ENCODE measurements at regions not wholly inside any gene's neighbourhood (a gene's known extent, or its start where the extent isn't known, plus 50 kb on each side); places are given as distances from the start of the nearest gene placed in this dataset.

DNA sequence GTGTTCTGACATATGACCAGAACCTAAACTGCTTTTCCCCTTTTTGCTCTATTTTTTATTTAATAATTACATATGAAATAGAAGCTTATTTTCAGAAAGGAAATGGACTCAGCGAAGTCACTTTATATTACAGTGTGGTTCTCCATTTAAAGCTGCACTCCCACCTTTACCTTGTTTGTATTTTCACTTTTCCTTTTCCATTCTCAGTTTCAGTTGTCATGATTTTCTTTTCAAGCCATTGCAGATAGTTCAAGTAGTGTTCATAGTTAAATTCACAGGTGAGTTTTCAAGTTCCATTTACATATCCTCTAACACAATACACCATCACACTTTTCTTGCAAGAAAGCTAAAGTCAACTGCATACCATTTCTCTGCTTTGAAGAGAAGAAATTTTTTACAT lies 400.2 kb downstream of the HACE1 start:
- POLR2A ChIA-PET, result no interaction called here
- H3K4me3 Mint-ChIP-seq, result no peak overlapping the region
- CTCF ChIA-PET, result interaction anchor here (1.6 kb wide), 1 partner anchor 66 kb away, joined by 4 read pairs; no protein-coding TSS in a partner anchor
- no peaks in the 10 kb centered on the region; the same call in 1 of the 2 replicates for H3K36me3 Mint-ChIP-seq
- H3K27me3 Mint-ChIP-seq (ENCODE audit: low read depth), result no peaks in the 10 kb centered on the region
- H3K9me3 Mint-ChIP-seq, result 0 out of 2 replicates have a peak, but pooled peaks cover 3% of the 10 kb centered on the region
- DNase-seq (ENCODE audit: low spot score) (no peak), ATAC-seq (no peak)
- no peaks in the 10 kb centered on the region for H3K4me1 Mint-ChIP-seq
- no peak for TF ChIP-seq ETV6 (CRISPR knock-in tag; IDR thresholded peaks at IDR 0.05)
- no peak for TF ChIP-seq FOXP1 (CRISPR knock-in tag; IDR thresholded peaks at IDR 0.05; ENCODE audit: borderline replicate concordance)
- TF ChIP-seq, protein P1, sequence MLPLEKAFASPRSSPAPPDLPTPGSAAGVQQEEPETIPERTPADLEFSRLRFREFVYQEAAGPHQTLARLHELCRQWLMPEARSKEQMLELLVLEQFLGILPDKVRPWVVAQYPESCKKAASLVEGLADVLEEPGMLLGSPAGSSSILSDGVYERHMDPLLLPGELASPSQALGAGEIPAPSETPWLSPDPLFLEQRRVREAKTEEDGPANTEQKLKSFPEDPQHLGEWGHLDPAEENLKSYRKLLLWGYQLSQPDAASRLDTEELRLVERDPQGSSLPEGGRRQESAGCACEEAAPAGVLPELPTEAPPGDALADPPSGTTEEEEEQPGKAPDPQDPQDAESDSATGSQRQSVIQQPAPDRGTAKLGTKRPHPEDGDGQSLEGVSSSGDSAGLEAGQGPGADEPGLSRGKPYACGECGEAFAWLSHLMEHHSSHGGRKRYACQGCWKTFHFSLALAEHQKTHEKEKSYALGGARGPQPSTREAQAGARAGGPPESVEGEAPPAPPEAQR (CRISPR knock-in tag; IDR thresholded peaks at IDR 0.05), result no peak
- TF ChIP-seq, protein P2, sequence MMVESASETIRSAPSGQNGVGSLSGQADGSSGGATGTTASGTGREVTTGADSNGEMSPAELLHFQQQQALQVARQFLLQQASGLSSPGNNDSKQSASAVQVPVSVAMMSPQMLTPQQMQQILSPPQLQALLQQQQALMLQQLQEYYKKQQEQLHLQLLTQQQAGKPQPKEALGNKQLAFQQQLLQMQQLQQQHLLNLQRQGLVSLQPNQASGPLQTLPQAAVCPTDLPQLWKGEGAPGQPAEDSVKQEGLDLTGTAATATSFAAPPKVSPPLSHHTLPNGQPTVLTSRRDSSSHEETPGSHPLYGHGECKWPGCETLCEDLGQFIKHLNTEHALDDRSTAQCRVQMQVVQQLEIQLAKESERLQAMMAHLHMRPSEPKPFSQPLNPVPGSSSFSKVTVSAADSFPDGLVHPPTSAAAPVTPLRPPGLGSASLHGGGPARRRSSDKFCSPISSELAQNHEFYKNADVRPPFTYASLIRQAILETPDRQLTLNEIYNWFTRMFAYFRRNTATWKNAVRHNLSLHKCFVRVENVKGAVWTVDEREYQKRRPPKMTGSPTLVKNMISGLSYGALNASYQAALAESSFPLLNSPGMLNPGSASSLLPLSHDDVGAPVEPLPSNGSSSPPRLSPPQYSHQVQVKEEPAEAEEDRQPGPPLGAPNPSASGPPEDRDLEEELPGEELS (CRISPR knock-in tag; IDR thresholded peaks at IDR 0.05), result no peak
- TF ChIP-seq TP53 (CRISPR knock-in tag; IDR thresholded peaks at IDR 0.05), result no peak
- TF ChIP-seq JAZF1 (CRISPR knock-in tag; IDR thresholded peaks at IDR 0.05), result no peak
- TF ChIP-seq, protein P3, sequence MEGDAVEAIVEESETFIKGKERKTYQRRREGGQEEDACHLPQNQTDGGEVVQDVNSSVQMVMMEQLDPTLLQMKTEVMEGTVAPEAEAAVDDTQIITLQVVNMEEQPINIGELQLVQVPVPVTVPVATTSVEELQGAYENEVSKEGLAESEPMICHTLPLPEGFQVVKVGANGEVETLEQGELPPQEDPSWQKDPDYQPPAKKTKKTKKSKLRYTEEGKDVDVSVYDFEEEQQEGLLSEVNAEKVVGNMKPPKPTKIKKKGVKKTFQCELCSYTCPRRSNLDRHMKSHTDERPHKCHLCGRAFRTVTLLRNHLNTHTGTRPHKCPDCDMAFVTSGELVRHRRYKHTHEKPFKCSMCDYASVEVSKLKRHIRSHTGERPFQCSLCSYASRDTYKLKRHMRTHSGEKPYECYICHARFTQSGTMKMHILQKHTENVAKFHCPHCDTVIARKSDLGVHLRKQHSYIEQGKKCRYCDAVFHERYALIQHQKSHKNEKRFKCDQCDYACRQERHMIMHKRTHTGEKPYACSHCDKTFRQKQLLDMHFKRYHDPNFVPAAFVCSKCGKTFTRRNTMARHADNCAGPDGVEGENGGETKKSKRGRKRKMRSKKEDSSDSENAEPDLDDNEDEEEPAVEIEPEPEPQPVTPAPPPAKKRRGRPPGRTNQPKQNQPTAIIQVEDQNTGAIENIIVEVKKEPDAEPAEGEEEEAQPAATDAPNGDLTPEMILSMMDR (IDR thresholded peaks at IDR 0.05), result no peak
- TF ChIP-seq, protein P4, sequence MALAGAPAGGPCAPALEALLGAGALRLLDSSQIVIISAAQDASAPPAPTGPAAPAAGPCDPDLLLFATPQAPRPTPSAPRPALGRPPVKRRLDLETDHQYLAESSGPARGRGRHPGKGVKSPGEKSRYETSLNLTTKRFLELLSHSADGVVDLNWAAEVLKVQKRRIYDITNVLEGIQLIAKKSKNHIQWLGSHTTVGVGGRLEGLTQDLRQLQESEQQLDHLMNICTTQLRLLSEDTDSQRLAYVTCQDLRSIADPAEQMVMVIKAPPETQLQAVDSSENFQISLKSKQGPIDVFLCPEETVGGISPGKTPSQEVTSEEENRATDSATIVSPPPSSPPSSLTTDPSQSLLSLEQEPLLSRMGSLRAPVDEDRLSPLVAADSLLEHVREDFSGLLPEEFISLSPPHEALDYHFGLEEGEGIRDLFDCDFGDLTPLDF (CRISPR knock-in tag; IDR thresholded peaks at IDR 0.05), result no peak
- TF ChIP-seq CREM (CRISPR knock-in tag; IDR thresholded peaks at IDR 0.05), result no peak
- no peak for TF ChIP-seq HMGA2 (CRISPR knock-in tag; IDR thresholded peaks at IDR 0.05)
- TF ChIP-seq, protein P5, sequence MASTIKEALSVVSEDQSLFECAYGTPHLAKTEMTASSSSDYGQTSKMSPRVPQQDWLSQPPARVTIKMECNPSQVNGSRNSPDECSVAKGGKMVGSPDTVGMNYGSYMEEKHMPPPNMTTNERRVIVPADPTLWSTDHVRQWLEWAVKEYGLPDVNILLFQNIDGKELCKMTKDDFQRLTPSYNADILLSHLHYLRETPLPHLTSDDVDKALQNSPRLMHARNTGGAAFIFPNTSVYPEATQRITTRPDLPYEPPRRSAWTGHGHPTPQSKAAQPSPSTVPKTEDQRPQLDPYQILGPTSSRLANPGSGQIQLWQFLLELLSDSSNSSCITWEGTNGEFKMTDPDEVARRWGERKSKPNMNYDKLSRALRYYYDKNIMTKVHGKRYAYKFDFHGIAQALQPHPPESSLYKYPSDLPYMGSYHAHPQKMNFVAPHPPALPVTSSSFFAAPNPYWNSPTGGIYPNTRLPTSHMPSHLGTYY (CRISPR knock-in tag; IDR thresholded peaks at IDR 0.05), result no peak
- no peak for TF ChIP-seq FOXJ3 (CRISPR knock-in tag; IDR thresholded peaks at IDR 0.05; ENCODE audit: borderline replicate concordance)
- TF ChIP-seq, protein P6, sequence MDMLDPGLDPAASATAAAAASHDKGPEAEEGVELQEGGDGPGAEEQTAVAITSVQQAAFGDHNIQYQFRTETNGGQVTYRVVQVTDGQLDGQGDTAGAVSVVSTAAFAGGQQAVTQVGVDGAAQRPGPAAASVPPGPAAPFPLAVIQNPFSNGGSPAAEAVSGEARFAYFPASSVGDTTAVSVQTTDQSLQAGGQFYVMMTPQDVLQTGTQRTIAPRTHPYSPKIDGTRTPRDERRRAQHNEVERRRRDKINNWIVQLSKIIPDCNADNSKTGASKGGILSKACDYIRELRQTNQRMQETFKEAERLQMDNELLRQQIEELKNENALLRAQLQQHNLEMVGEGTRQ (CRISPR knock-in tag; IDR thresholded peaks at IDR 0.05), result no peak
- no peak overlapping the region for H3K27ac Mint-ChIP-seq

DNA sequence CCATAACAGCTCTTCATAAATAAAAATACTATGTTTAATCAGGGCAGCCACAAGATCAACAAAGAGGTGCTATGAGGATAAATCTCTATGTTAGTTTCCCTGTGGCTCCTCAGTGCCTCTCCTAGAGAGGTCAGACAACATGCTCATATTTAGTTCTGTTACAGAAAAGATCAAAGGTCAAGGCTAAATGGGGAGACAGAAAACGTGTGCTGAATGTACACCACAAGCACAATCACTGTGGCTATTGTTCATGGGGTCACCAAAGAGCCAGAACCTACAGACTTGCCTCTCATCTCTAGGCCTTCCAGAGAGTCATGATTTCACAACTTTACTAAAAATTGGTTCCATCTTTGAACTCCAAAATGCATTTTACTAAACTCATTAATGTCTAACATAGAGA lies 409.8 kb downstream of the HACE1 start:
- Mint-ChIP-seq H3K27ac (no peak overlapping the region), H3K4me3 (no peak overlapping the region)
- CTCF ChIA-PET, result no interaction called here
- TF ChIP-seq MYBL2 (CRISPR knock-in tag; IDR thresholded peaks at IDR 0.05) (no peak), SOX15 (CRISPR knock-in tag; IDR thresholded peaks at IDR 0.05) (no peak), JUN (CRISPR knock-in tag; IDR thresholded peaks at IDR 0.05) (no peak), ESRRA (CRISPR knock-in tag; IDR thresholded peaks at IDR 0.05; ENCODE audit: borderline replicate concordance) (no peak), GRHL2 (CRISPR knock-in tag; IDR thresholded peaks at IDR 0.05; ENCODE audit: insufficient replicate concordance, severe bottlenecking) (no peak), ZNF423 (CRISPR knock-in tag; IDR thresholded peaks at IDR 0.05) (no peak)
- TF ChIP-seq, protein P7, sequence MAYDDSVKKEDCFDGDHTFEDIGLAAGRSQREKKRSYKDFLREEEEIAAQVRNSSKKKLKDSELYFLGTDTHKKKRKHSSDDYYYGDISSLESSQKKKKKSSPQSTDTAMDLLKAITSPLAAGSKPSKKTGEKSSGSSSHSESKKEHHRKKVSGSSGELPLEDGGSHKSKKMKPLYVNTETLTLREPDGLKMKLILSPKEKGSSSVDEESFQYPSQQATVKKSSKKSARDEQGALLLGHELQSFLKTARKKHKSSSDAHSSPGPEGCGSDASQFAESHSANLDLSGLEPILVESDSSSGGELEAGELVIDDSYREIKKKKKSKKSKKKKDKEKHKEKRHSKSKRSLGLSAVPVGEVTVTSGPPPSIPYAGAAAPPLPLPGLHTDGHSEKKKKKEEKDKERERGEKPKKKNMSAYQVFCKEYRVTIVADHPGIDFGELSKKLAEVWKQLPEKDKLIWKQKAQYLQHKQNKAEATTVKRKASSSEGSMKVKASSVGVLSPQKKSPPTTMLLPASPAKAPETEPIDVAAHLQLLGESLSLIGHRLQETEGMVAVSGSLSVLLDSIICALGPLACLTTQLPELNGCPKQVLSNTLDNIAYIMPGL (CRISPR knock-in tag; IDR thresholded peaks at IDR 0.05), result no peak
- TF ChIP-seq, protein P8, sequence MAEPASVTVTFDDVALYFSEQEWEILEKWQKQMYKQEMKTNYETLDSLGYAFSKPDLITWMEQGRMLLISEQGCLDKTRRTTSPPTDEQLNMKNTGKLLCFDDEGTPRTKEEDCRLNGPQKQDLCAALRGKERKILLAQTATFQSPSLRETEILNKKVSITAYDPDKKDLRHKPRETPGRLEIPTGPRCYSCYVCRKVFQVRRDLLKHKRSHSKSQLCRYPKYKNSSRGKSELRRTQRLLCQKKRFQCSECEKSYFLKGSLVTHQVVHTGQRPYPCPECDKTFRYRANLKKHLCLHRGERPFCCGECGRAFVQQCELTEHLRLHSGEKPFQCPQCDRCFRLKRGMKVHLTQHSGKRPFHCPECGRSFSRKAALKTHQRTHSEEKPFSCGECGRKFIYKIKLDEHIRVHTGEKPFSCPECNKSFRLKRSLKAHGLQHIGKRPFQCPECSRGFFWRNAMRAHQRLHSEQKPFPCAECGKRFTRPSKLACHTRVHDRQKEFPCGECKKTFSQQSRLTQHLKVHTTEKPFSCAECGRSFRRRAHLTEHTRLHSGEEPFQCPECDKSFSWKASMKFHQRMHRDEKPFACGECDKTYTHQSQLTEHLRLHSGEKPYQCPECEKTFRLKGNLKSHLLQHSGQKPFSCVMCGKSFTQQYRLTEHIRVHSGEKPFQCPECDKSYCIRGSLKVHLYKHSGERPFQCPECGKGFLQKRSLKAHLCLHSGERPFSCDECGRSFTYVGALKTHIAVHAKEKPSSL (CRISPR knock-in tag; conservative IDR thresholded peaks at IDR 0.05), result no peak

More for the DNA sequence above, 409.8 kb downstream of the HACE1 start:
- Mint-ChIP-seq H3K27me3 (ENCODE audit: low read depth) (no peaks in the 10 kb centered on the region), H3K4me1 (no peaks in the 10 kb centered on the region), H3K9me3 (peaks cover 10% of the 10 kb centered on the region), H3K36me3 (no peaks in the 10 kb centered on the region)
- DNase-seq (ENCODE audit: low spot score) (no peak), ATAC-seq (no peak)
- POLR2A ChIA-PET, result no interaction called here

Data from WTC11 (cell line).